ENCODE measurements at regions not wholly inside any gene's neighbourhood (a gene's known extent, or its start where the extent isn't known, plus 50 kb on each side); places are given as distances from the start of the nearest gene placed in this dataset.

DNA sequence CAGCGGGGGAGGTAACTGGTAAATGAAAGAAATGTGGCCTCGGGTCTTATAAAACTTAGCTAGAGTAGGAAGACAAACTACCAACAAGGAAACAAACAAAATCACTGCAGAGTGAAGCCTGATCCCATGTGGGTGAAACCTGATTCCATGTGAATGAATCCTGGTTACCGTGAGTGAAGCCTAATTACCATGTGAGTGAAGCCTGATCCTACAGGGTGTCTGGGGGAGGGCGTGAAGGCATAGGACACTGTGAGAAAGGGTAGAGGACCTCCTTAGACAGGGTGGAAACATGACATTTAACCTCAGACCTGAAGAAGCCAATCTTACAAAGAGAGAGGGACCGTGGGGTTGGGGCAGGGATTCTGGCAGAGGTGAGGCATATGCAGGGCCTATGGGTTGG, 106.2 kb upstream of the USP47 start:
- TF ChIP-seq POLR2AphosphoS5 (IDR thresholded peaks at IDR 0.05; ENCODE audit: low read depth, low read length) (no peak), SIN3A (IDR thresholded peaks at IDR 0.05; ENCODE audit: borderline replicate concordance, insufficient read depth, low read depth, low read length) (no peak), TCF7L2 (IDR thresholded peaks at IDR 0.05; ENCODE audit: low read depth, low read length) (no peak)
- TF ChIP-seq, protein P1, sequence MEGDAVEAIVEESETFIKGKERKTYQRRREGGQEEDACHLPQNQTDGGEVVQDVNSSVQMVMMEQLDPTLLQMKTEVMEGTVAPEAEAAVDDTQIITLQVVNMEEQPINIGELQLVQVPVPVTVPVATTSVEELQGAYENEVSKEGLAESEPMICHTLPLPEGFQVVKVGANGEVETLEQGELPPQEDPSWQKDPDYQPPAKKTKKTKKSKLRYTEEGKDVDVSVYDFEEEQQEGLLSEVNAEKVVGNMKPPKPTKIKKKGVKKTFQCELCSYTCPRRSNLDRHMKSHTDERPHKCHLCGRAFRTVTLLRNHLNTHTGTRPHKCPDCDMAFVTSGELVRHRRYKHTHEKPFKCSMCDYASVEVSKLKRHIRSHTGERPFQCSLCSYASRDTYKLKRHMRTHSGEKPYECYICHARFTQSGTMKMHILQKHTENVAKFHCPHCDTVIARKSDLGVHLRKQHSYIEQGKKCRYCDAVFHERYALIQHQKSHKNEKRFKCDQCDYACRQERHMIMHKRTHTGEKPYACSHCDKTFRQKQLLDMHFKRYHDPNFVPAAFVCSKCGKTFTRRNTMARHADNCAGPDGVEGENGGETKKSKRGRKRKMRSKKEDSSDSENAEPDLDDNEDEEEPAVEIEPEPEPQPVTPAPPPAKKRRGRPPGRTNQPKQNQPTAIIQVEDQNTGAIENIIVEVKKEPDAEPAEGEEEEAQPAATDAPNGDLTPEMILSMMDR (IDR thresholded peaks at IDR 0.05), result no peak
- TF ChIP-seq, protein P2, sequence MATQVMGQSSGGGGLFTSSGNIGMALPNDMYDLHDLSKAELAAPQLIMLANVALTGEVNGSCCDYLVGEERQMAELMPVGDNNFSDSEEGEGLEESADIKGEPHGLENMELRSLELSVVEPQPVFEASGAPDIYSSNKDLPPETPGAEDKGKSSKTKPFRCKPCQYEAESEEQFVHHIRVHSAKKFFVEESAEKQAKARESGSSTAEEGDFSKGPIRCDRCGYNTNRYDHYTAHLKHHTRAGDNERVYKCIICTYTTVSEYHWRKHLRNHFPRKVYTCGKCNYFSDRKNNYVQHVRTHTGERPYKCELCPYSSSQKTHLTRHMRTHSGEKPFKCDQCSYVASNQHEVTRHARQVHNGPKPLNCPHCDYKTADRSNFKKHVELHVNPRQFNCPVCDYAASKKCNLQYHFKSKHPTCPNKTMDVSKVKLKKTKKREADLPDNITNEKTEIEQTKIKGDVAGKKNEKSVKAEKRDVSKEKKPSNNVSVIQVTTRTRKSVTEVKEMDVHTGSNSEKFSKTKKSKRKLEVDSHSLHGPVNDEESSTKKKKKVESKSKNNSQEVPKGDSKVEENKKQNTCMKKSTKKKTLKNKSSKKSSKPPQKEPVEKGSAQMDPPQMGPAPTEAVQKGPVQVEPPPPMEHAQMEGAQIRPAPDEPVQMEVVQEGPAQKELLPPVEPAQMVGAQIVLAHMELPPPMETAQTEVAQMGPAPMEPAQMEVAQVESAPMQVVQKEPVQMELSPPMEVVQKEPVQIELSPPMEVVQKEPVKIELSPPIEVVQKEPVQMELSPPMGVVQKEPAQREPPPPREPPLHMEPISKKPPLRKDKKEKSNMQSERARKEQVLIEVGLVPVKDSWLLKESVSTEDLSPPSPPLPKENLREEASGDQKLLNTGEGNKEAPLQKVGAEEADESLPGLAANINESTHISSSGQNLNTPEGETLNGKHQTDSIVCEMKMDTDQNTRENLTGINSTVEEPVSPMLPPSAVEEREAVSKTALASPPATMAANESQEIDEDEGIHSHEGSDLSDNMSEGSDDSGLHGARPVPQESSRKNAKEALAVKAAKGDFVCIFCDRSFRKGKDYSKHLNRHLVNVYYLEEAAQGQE (IDR thresholded peaks at IDR 0.05; ENCODE audit: insufficient read depth in 1 of 2, low read depth in 2 of 2, low read length in 1 of 2), result no peak
